PFSK-1 (cell line): ENCODE measurements at regions not wholly inside any gene's neighbourhood (a gene's known extent, or its start where the extent isn't known, plus 50 kb on each side); places are given as distances from the start of the nearest gene placed in this dataset.

Source experiments
- FOXP2 ChIP-seq: optimal IDR thresholded peaks from 2 replicates; pipeline ENCODE3; 2011; ENCODE audit warnings: borderline replicate concordance, control low read depth, inconsistent platforms; ENCODE audit not compliant: insufficient read depth; ENCODE audit errors: extremely low read length, extremely low read depth
- POLR2AphosphoS5 ChIP-seq: IDR thresholded peaks from 2 replicates; pipeline ENCODE4 v1.6.1; 2012; ENCODE audit warnings: low read depth, mild to moderate bottlenecking, control low read depth, low read length, moderate library complexity
- REST ChIP-seq, 2 experiments: IDR thresholded peaks; 2 replicates each; pipeline versions ENCODE4 v1.6.1 to v1.8.0; 2011 to 2012; ENCODE audit warnings: low read depth in 2 of 2, low read length in 2 of 2, control low read depth in 1 of 2, inconsistent platforms in 1 of 2, mild to moderate bottlenecking in 1 of 2, moderate library complexity in 1 of 2; ENCODE audit not compliant: insufficient read depth in 1 of 2
- SIN3A ChIP-seq: IDR thresholded peaks from 2 replicates; pipeline ENCODE4 v1.6.1; 2012; ENCODE audit warnings: mild to moderate bottlenecking, low read length, moderate library complexity, borderline replicate concordance; ENCODE audit not compliant: insufficient read depth
- TAF1 ChIP-seq: IDR thresholded peaks from 2 replicates; pipeline ENCODE4 v1.6.1; 2012; ENCODE audit warnings: low read length, control low read depth, borderline replicate concordance; ENCODE audit not compliant: insufficient read depth

- TF ChIP-seq TAF1 (no peak), POLR2AphosphoS5 (no peak), FOXP2 (no peak), REST (IDR thresholded peaks at IDR 0.05; ENCODE audit: insufficient read depth in 1 of 2, low read depth in 2 of 2, low read length in 2 of 2) (no peak), SIN3A (no peak)
These were observed 213.4 kb upstream of the S100G start for GRCh38 chrX:16436348-16437188.

- no peak for TF ChIP-seq SIN3A
- TF ChIP-seq REST (IDR thresholded peaks at IDR 0.05; ENCODE audit: insufficient read depth in 1 of 2, low read depth in 2 of 2, low read length in 2 of 2) = no peak
- TF ChIP-seq TAF1 = no peak
- no peak for TF ChIP-seq FOXP2
- TF ChIP-seq POLR2AphosphoS5 = no peak
These were observed 209.5 kb upstream of the S100G start for GRCh38 chrX:16440446-16440845.

GRCh38 chrX:16444353-16444752, 205.6 kb upstream of the S100G start:
- TF ChIP-seq FOXP2 = no peak
- no peak for TF ChIP-seq POLR2AphosphoS5
- TF ChIP-seq SIN3A = no peak
- TF ChIP-seq REST (IDR thresholded peaks at IDR 0.05; ENCODE audit: insufficient read depth in 1 of 2, low read depth in 2 of 2, low read length in 2 of 2) = no peak
- TF ChIP-seq TAF1 = no peak

- TF ChIP-seq REST (IDR thresholded peaks at IDR 0.05; ENCODE audit: insufficient read depth in 1 of 2, low read depth in 2 of 2, low read length in 2 of 2) = no peak
- TF ChIP-seq POLR2AphosphoS5 = no peak
- no peak for TF ChIP-seq SIN3A
- no peak for TF ChIP-seq FOXP2
- no peak for TF ChIP-seq TAF1
These were observed 204.7 kb upstream of the S100G start for GRCh38 chrX:16445166-16445752.
